Activated naive CD8-positive, alpha-beta T cell treated with anti-CD3 and anti-CD28 coated beads, Interleukin-2, amount 10 ng/mL, durations not matched to agents 7 days and 5 days (primary cell): ENCODE measurements at regions not wholly inside any gene's neighbourhood (a gene's known extent, or its start where the extent isn't known, plus 50 kb on each side); places are given as distances from the start of the nearest gene placed in this dataset.

Experiments used
- ATAC-seq: fragments of 150-1000 bp; cut with Tn5 transposase; one replicate; pipeline ENCODE4 v1.10.0; 2021; ENCODE audit warnings: low read depth, moderate library complexity
- POLR2A ChIA-PET: fragments of 350-600 bp; sonication (Branson Sonifier 250); formaldehyde crosslinking; loops from one replicate; lab custom pipeline; 2021; ENCODE audit warnings: antibody characterized with exemption; lab: Charles Lee
- DNase-seq: peaks from one replicate; pipeline ENCODE4 v3.0.0; 2021
- H3K27ac Mint-ChIP-seq: one replicate; pipeline ENCODE4 v1.8.0; 2022; ENCODE audit warnings: mild to moderate bottlenecking, mixed read lengths
- H3K27me3 Mint-ChIP-seq: one replicate; pipeline ENCODE4 v1.8.0; 2022; ENCODE audit warnings: mild to moderate bottlenecking, moderate library complexity, mixed read lengths
- H3K36me3 Mint-ChIP-seq: one replicate; pipeline ENCODE4 v1.8.0; 2021; ENCODE audit warnings: mild to moderate bottlenecking, mixed read lengths
- H3K4me1 Mint-ChIP-seq: one replicate; pipeline ENCODE4 v1.8.0; 2021; ENCODE audit warnings: mixed read lengths
- H3K4me3 Mint-ChIP-seq: one replicate; pipeline ENCODE4 v1.8.0; 2022; ENCODE audit warnings: mild to moderate bottlenecking, moderate library complexity, mixed read lengths
- H3K9me3 Mint-ChIP-seq: one replicate; pipeline ENCODE4 v1.8.0; 2021; ENCODE audit warnings: mixed read lengths

- H3K4me3 Mint-ChIP-seq = no peak overlapping the region
- H3K36me3 Mint-ChIP-seq = no peaks in the 10 kb centered on the region
- no peaks in the 10 kb centered on the region for H3K4me1 Mint-ChIP-seq
- H3K9me3 Mint-ChIP-seq = peaks cover 12% of the 10 kb centered on the region
- H3K27ac Mint-ChIP-seq = no peak overlapping the region
- POLR2A ChIA-PET = no interaction called here
- DNase-seq = no peak
- no peak for ATAC-seq
- peaks cover 3% of the 10 kb centered on the region for H3K27me3 Mint-ChIP-seq
Observed at GRCh38 chr14:101216366-101217079, 313.0 kb upstream of the RTL1 start.

- H3K4me1 Mint-ChIP-seq = no peaks in the 10 kb centered on the region
- ATAC-seq = no peak
- H3K27ac Mint-ChIP-seq = no peak overlapping the region
- H3K36me3 Mint-ChIP-seq = no peaks in the 10 kb centered on the region
- POLR2A ChIA-PET = no interaction called here
- H3K4me3 Mint-ChIP-seq = no peak overlapping the region
- DNase-seq = no peak
- H3K27me3 Mint-ChIP-seq = peaks cover 3% of the 10 kb centered on the region
- H3K9me3 Mint-ChIP-seq = peaks cover 11% of the 10 kb centered on the region
Observed at GRCh38 chr14:101217080-101217463, 313.6 kb upstream of the RTL1 start.

- DNase-seq (no peak), ATAC-seq (no peak)
- POLR2A ChIA-PET = no interaction called here
- Mint-ChIP-seq H3K4me1 (no peaks in the 10 kb centered on the region), H3K27ac (no peak overlapping the region), H3K9me3 (peaks cover 9% of the 10 kb centered on the region), H3K27me3 (peaks cover 2% of the 10 kb centered on the region), H3K36me3 (no peaks in the 10 kb centered on the region), H3K4me3 (no peak overlapping the region)
Observed at GRCh38 chr14:101217616-101218371, 314.3 kb upstream of the RTL1 start.

GRCh38 chr14:101219896-101220703 is 316.6 kb upstream of the RTL1 start:
- ATAC-seq (no peak), DNase-seq (no peak)
- Mint-ChIP-seq H3K27ac (no peak overlapping the region), H3K4me3 (no peak overlapping the region), H3K36me3 (no peaks in the 10 kb centered on the region), H3K27me3 (peaks cover 2% of the 10 kb centered on the region), H3K4me1 (no peaks in the 10 kb centered on the region), H3K9me3 (peaks cover 6% of the 10 kb centered on the region)
- POLR2A ChIA-PET = no interaction called here

- Mint-ChIP-seq H3K36me3 (no peaks in the 10 kb centered on the region), H3K27ac (no peak overlapping the region), H3K4me1 (peaks cover 4% of the 10 kb centered on the region), H3K9me3 (peaks cover 2% of the 10 kb centered on the region), H3K4me3 (no peak overlapping the region), H3K27me3 (peaks cover 2% of the 10 kb centered on the region)
- DNase-seq = no peak
- no peak for ATAC-seq
- POLR2A ChIA-PET = no interaction called here
Observed at GRCh38 chr14:101220921-101221510, 317.5 kb upstream of the RTL1 start.

- no peak overlapping the region for H3K4me3 Mint-ChIP-seq
- ATAC-seq = no peak
- no peaks in the 10 kb centered on the region for H3K36me3 Mint-ChIP-seq
- DNase-seq = no peak
- H3K27ac Mint-ChIP-seq = no peak overlapping the region
- POLR2A ChIA-PET = no interaction called here
- H3K4me1 Mint-ChIP-seq = peaks cover 5% of the 10 kb centered on the region
- no peaks in the 10 kb centered on the region for H3K9me3 Mint-ChIP-seq
- H3K27me3 Mint-ChIP-seq = peaks cover 2% of the 10 kb centered on the region
Observed at GRCh38 chr14:101221549-101222160, 318.1 kb upstream of the RTL1 start.

GRCh38 chr14:101222362-101223070 is 319.0 kb upstream of the RTL1 start:
- Mint-ChIP-seq H3K4me1 (peaks cover 5% of the 10 kb centered on the region), H3K9me3 (no peaks in the 10 kb centered on the region), H3K4me3 (no peak overlapping the region), H3K27me3 (peaks cover 2% of the 10 kb centered on the region), H3K36me3 (no peaks in the 10 kb centered on the region), H3K27ac (no peak overlapping the region)
- DNase-seq (no peak), ATAC-seq (no peak)
- POLR2A ChIA-PET = no interaction called here

GRCh38 chr14:101223127-101223526 is 319.6 kb upstream of the RTL1 start:
- ATAC-seq (no peak), DNase-seq (no peak)
- H3K9me3 Mint-ChIP-seq = no peaks in the 10 kb centered on the region
- H3K27me3 Mint-ChIP-seq = peaks cover 2% of the 10 kb centered on the region
- H3K27ac Mint-ChIP-seq = no peak overlapping the region
- POLR2A ChIA-PET = no interaction called here
- H3K4me1 Mint-ChIP-seq = peaks cover 5% of the 10 kb centered on the region
- no peak overlapping the region for H3K4me3 Mint-ChIP-seq
- no peaks in the 10 kb centered on the region for H3K36me3 Mint-ChIP-seq

GRCh38 chr14:101223561-101224162 is 320.1 kb upstream of the RTL1 start:
- H3K4me1 Mint-ChIP-seq = peaks cover 5% of the 10 kb centered on the region
- H3K27ac Mint-ChIP-seq = no peak overlapping the region
- no peak overlapping the region for H3K4me3 Mint-ChIP-seq
- H3K27me3 Mint-ChIP-seq = peaks cover 2% of the 10 kb centered on the region
- no peaks in the 10 kb centered on the region for H3K36me3 Mint-ChIP-seq
- no peaks in the 10 kb centered on the region for H3K9me3 Mint-ChIP-seq
- ATAC-seq (no peak), DNase-seq (no peak)
- POLR2A ChIA-PET = no interaction called here

- DNase-seq (no peak), ATAC-seq (no peak)
- Mint-ChIP-seq H3K4me3 (no peak overlapping the region), H3K36me3 (no peaks in the 10 kb centered on the region), H3K4me1 (peaks cover 5% of the 10 kb centered on the region), H3K9me3 (no peaks in the 10 kb centered on the region), H3K27ac (no peak overlapping the region), H3K27me3 (no peaks in the 10 kb centered on the region)
- POLR2A ChIA-PET = no interaction called here
Observed at GRCh38 chr14:101224356-101225156, 321.0 kb upstream of the RTL1 start.

GRCh38 chr14:101225157-101226152 is 321.9 kb upstream of the RTL1 start:
- H3K4me3 Mint-ChIP-seq = peak overlapping the region; percentile 42
- H3K4me1 Mint-ChIP-seq = peaks cover 5% of the 10 kb centered on the region
- no peaks in the 10 kb centered on the region for H3K36me3 Mint-ChIP-seq
- POLR2A ChIA-PET = no interaction called here
- DNase-seq (no peak), ATAC-seq (peak; percentile 32)
- H3K27me3 Mint-ChIP-seq = no peaks in the 10 kb centered on the region
- peak overlapping the region; percentile 64 for H3K27ac Mint-ChIP-seq
- no peaks in the 10 kb centered on the region for H3K9me3 Mint-ChIP-seq
